ENCODE measurements at regions not wholly inside any gene's neighbourhood (a gene's known extent, or its start where the extent isn't known, plus 50 kb on each side); places are given as distances from the start of the nearest gene placed in this dataset.

DNA sequence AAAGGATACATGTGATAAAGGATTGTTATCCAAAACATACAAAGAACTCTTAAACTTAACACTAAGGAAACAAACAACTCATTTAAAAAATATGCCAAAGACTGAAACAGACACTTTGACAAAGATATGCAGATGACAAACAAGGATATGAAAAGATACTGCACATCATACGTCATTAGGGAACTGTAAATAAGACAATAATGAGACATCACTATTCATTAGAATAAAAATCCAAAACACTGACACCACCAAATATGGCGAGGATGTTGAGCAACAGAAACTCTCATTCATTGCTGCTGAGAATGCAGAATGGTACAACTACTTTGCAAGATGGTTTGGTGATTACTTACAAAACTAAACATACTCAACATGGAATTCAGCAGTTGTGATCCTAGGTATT lies 156.5 kb upstream of the FOXA2 start:
- WGBS, 2 donors, result 56% methylated on average over 2 of the region's 2 CpGs
- FAIRE-seq (no peak), DNase-seq (no peak), ATAC-seq (no peak)
- H3K27me3 ChIP-seq, result no peaks in the 10 kb centered on the region
- no peak overlapping the region for H3K27ac ChIP-seq
- no peaks in the 10 kb centered on the region for H3K4me1 ChIP-seq
- no peaks in the 10 kb centered on the region for H3K9me3 ChIP-seq
- TF ChIP-seq, protein P1, sequence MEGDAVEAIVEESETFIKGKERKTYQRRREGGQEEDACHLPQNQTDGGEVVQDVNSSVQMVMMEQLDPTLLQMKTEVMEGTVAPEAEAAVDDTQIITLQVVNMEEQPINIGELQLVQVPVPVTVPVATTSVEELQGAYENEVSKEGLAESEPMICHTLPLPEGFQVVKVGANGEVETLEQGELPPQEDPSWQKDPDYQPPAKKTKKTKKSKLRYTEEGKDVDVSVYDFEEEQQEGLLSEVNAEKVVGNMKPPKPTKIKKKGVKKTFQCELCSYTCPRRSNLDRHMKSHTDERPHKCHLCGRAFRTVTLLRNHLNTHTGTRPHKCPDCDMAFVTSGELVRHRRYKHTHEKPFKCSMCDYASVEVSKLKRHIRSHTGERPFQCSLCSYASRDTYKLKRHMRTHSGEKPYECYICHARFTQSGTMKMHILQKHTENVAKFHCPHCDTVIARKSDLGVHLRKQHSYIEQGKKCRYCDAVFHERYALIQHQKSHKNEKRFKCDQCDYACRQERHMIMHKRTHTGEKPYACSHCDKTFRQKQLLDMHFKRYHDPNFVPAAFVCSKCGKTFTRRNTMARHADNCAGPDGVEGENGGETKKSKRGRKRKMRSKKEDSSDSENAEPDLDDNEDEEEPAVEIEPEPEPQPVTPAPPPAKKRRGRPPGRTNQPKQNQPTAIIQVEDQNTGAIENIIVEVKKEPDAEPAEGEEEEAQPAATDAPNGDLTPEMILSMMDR (IDR thresholded peaks at IDR 0.05), result no peak
- no peak overlapping the region for H3K4me3 ChIP-seq
- intact Hi-C loops (cut with DNase I), result no loop called here
- no peaks in the 10 kb centered on the region for H3K36me3 ChIP-seq

DNA sequence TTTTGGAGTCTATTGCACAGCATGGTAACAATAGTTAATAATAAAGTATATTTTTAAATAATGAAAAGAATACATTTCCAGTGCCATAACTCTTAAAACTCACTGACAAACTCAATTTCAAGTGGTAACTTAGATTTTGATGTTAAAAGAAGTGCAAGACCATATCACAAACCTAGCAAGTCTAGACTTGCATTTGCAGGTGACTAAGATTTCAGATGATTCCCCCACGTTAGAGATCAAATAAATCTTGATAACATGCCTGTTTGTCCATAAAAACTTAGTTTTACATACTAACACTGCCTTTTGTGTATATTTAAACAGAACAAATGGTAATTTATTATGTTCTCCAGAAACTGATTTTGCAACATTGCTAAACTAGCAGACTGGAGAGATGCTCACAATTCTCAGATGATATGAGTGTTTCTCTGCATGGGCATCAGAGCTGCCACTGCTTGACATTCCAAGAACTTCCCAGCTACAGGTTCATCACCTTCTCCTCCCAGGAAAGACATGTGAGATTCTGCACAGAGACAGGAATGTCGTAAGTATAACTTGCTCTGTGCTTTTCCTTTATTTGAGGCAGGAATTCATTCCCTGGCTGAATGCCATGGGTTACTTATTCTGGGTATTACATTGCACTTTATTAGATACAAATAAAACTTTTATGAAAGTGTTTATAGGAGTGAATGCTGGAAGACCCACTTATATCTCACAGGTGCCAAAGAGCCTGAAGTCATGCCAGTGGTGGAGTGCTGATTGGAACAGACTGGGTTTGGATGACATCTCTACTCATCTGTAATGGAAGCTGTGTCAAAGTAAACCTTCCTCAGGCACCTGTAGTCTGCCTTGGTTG lies 160.2 kb upstream of the FOXA2 start:
- intact Hi-C loops (cut with DNase I), result no loop called here
- DNase-seq (no peak), ATAC-seq (no peak), FAIRE-seq (no peak)
- TF ChIP-seq, protein P1 (IDR thresholded peaks at IDR 0.05), result no peak
- Histone ChIP-seq H3K9me3 (no peaks in the 10 kb centered on the region), H3K27ac (no peak overlapping the region), H3K4me3 (no peak overlapping the region), H3K4me1 (no peaks in the 10 kb centered on the region), H3K27me3 (no peaks in the 10 kb centered on the region), H3K36me3 (no peaks in the 10 kb centered on the region)
- WGBS, 2 donors, result 18 to 19% methylated on average over 2 of the region's 2 CpGs

DNA sequence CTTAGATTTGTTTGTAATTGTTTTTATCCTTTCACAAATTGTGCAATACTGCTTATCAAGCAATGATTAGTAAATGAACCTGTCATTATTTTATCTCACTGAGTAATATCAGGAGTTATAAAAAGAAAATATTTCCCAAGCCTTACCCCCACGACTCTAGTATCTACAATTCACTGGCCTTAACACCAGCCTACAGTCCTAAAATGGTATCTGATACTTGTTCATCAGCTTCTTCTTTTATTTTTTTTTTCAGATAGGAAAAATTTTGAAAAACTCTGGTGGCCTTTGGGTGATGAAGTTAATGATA lies 160.8 kb upstream of the FOXA2 start:
- no peaks in the 10 kb centered on the region for H3K4me1 ChIP-seq
- 17 to 23% methylated on average over 1 of the region's 1 CpG for WGBS, 2 donors
- DNase-seq, result no peak
- no peak overlapping the region for H3K4me3 ChIP-seq
- H3K27me3 ChIP-seq, result peaks cover 0 to under 1% (median 0%) of the 10 kb centered on the region in 4 donors
- FAIRE-seq, result no peak
- TF ChIP-seq, protein P1 (IDR thresholded peaks at IDR 0.05), result no peak
- no peak overlapping the region for H3K27ac ChIP-seq
- H3K9me3 ChIP-seq, result no peaks in the 10 kb centered on the region
- no peak for ATAC-seq
- intact Hi-C loops (cut with DNase I), result no loop called here
- H3K36me3 ChIP-seq, result no peaks in the 10 kb centered on the region

DNA sequence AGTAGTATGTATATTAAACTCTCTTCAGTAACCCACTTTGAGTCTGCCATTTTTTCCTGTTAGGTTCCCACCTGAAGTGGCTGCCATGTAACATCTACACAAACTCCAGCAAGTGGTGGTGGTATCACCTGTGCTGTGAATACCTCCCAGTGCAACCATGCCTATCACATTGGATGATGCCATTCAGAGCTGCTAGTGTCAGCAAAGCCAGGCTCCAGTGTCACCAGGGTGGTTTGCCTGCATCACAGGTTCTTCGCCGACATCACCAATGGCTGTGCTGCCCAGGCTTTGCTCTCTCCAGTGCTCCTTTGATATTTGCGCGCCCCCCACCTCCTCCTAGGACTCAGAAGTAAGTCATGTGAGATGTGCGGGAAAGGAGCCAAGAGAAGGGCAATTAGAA lies 162.6 kb upstream of the FOXA2 start:
- 76 to 83% methylated on average over 5 of the region's 5 CpGs for WGBS, 2 donors
- intact Hi-C loops (cut with DNase I), result no loop called here
- Histone ChIP-seq H3K27ac (no peak overlapping the region), H3K4me1 (no peaks in the 10 kb centered on the region), H3K9me3 (no peaks in the 10 kb centered on the region), H3K36me3 (no peaks in the 10 kb centered on the region), H3K27me3 (peaks cover 0 to 4% (median 0%) of the 10 kb centered on the region in 4 donors), H3K4me3 (no peak overlapping the region)
- TF ChIP-seq, protein P1 (IDR thresholded peaks at IDR 0.05), result no peak
- FAIRE-seq (no peak), DNase-seq (no peak), ATAC-seq (no peak)

DNA sequence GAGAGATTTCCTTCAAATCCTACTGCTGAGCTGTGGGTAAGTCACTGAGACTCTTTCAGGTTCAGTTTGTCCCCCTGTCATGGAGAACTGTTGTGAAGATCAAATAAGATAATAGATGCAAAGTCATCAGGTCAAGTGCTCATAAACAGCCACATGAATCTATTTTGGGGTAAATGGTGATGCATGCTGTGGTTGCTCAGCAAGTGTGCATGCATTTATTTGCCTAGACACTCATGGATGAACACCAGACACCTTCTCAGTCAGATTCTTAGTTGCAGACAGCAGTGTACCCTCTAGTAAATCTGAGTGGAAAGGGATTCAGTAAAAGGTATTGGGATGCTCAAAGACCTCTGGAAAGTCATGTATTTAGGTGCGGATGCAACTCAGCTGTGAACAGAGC lies 168.0 kb upstream of the FOXA2 start:
- intact Hi-C loops (cut with DNase I), result no loop called here
- peaks cover 0 to 4% (median 0%) of the 10 kb centered on the region in 4 donors for H3K27me3 ChIP-seq
- 89 to 100% methylated on average over 1 of the region's 1 CpG for WGBS, 2 donors
- no peak overlapping the region for H3K27ac ChIP-seq
- TF ChIP-seq, protein P1 (IDR thresholded peaks at IDR 0.05), result no peak
- H3K4me3 ChIP-seq, result no peak overlapping the region
- DNase-seq (no peak), ATAC-seq (no peak), FAIRE-seq (no peak)
- no peaks in the 10 kb centered on the region for H3K36me3 ChIP-seq
- no peaks in the 10 kb centered on the region for H3K9me3 ChIP-seq
- H3K4me1 ChIP-seq, result no peaks in the 10 kb centered on the region
